HL-60 (cell line): ENCODE measurements at regions not wholly inside any gene's neighbourhood (a gene's known extent, or its start where the extent isn't known, plus 50 kb on each side); places are given as distances from the start of the nearest gene placed in this dataset.

Experiments
- DNase-seq, 2 experiments: peaks; one replicate each; pipeline ENCODE4 v3.0.0-alpha.2; 2010 to 2020; ENCODE audit warnings: low read depth in 1 of 2, low spot score in 1 of 2
- H3K27ac ChIP-seq: fragments of 250-450 bp; sonication (Bioruptor Pico); replicated peaks from 2 replicates; pipeline ENCODE4 v1.5.1; 2020; ENCODE audit warnings: mild to moderate bottlenecking, moderate library complexity
- H3K27me3 ChIP-seq: fragments of 250-450 bp; sonication (Bioruptor Pico); 2 replicates; pipeline ENCODE4 v1.5.1; 2021; ENCODE audit warnings: mild to moderate bottlenecking, moderate library complexity; ENCODE audit not compliant: insufficient read depth, poor library complexity, severe bottlenecking
- H3K4me3 ChIP-seq: replicated peaks from 2 replicates; pipeline ENCODE4 v1.5.1; 2011; ENCODE audit warnings: mild to moderate bottlenecking, control low read depth, low read length; ENCODE audit not compliant: insufficient read depth
- GABPA ChIP-seq: IDR thresholded peaks from 2 replicates; pipeline ENCODE4 v1.6.1; 2012; ENCODE audit warnings: low read depth
- POLR2AphosphoS5 ChIP-seq: IDR thresholded peaks from 2 replicates; pipeline ENCODE4 v1.6.1; 2012; ENCODE audit warnings: low read depth
- REST ChIP-seq: IDR thresholded peaks from 2 replicates; pipeline ENCODE4 v1.6.1; 2012; ENCODE audit warnings: low read depth; ENCODE audit not compliant: insufficient replicate concordance
- SPI1 ChIP-seq: IDR thresholded peaks from 2 replicates; pipeline ENCODE4 v1.6.1; 2012; ENCODE audit warnings: low read depth, mild to moderate bottlenecking, borderline replicate concordance
- TF ChIP-seq, protein P1 (sequence below): IDR thresholded peaks from one replicate; pipeline ENCODE4 v1.5.1; 2011; ENCODE audit warnings: low read length, control low read depth, inconsistent platforms; ENCODE audit not compliant: insufficient read depth

DNA sequence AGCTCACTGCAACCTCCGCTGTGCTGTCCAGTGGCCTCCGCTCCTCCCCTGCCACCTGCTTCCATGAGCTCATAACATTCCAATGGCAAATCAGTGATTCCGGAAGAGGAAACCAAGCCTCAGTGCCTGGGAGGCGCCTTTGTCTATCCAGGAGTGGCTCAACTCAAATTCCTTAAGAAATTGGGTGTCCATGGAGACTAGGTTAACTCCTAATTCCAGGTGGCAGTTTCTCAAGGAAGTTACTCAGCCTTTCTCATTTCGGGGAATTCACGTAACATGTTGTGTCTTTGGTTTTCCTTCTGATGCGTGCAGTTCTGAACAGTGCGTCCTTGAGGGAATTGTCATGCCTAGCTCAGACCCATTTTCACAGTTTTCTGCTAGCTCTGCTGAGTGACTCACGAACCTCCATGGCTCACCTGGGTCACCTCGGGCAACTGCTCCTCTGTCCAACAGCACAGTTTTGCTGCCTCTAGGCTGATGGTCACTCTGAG, 89.9 kb upstream of the DSCAM start:
- no peak for DNase-seq
- Histone ChIP-seq H3K4me3 (no peak overlapping the region), H3K27ac (no peak overlapping the region), H3K27me3 (no peaks in the 10 kb centered on the region)
- TF ChIP-seq, protein P1, sequence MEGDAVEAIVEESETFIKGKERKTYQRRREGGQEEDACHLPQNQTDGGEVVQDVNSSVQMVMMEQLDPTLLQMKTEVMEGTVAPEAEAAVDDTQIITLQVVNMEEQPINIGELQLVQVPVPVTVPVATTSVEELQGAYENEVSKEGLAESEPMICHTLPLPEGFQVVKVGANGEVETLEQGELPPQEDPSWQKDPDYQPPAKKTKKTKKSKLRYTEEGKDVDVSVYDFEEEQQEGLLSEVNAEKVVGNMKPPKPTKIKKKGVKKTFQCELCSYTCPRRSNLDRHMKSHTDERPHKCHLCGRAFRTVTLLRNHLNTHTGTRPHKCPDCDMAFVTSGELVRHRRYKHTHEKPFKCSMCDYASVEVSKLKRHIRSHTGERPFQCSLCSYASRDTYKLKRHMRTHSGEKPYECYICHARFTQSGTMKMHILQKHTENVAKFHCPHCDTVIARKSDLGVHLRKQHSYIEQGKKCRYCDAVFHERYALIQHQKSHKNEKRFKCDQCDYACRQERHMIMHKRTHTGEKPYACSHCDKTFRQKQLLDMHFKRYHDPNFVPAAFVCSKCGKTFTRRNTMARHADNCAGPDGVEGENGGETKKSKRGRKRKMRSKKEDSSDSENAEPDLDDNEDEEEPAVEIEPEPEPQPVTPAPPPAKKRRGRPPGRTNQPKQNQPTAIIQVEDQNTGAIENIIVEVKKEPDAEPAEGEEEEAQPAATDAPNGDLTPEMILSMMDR, result no peak
- TF ChIP-seq SPI1 (no peak), POLR2AphosphoS5 (no peak)

- no peak for DNase-seq
- TF ChIP-seq, protein P1, result no peak
- TF ChIP-seq POLR2AphosphoS5, result no peak
- no peak for TF ChIP-seq GABPA
- no peak for TF ChIP-seq SPI1
- TF ChIP-seq REST, result no peak
- Histone ChIP-seq H3K27me3 (no peaks in the 10 kb centered on the region), H3K4me3 (no peak overlapping the region), H3K27ac (no peak overlapping the region)
Measured at GRCh38 chr21:40938078-40938477, 91.1 kb upstream of the DSCAM start.

GRCh38 chr21:40938611-40939010, 91.7 kb upstream of the DSCAM start:
- no peak overlapping the region for H3K27ac ChIP-seq
- H3K27me3 ChIP-seq, result no peaks in the 10 kb centered on the region
- H3K4me3 ChIP-seq, result no peak overlapping the region
- DNase-seq, result no peak
- TF ChIP-seq REST (no peak), SPI1 (no peak), POLR2AphosphoS5 (no peak), GABPA (no peak)

DNA sequence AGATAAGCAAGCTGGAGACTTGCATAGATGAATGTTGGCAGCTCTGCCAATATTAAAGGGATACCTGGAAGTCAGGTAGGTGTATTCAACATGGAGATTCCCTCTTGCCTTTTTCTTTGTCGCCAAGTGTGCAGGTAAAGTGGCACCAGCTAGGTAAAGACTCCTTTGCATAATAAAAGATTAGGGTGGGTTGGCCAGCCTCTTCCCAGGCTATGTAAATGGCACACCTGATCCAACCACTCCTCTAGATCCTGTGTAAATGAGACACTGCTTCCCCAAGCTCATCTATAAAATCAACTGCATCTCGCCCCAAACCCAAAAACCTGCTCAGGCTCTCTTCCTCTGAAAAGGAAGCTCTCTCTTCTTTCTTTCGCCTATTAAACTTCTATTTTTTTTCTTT, 100.8 kb upstream of the DSCAM start:
- Histone ChIP-seq H3K4me3 (no peak overlapping the region), H3K27me3 (no peaks in the 10 kb centered on the region), H3K27ac (no peak overlapping the region)
- DNase-seq, result no peak
- no peak for TF ChIP-seq GABPA
- TF ChIP-seq, protein P1, result no peak
- no peak for TF ChIP-seq REST
- no peak for TF ChIP-seq POLR2AphosphoS5
- no peak for TF ChIP-seq SPI1
